Erythroblast (primary cell): ENCODE measurements at regions not wholly inside any gene's neighbourhood (a gene's known extent, or its start where the extent isn't known, plus 50 kb on each side); places are given as distances from the start of the nearest gene placed in this dataset.

Experiments
- GATA1 ChIP-seq: IDR thresholded peaks from 2 replicates; pipeline ENCODE4 v1.6.1; 2011; ENCODE audit warnings: low read depth, mild to moderate bottlenecking, control low read depth, low read length, moderate library complexity
- POLR2A ChIP-seq: IDR thresholded peaks from 2 replicates; pipeline ENCODE4 v1.6.1; 2011; ENCODE audit warnings: mild to moderate bottlenecking, low read length

DNA sequence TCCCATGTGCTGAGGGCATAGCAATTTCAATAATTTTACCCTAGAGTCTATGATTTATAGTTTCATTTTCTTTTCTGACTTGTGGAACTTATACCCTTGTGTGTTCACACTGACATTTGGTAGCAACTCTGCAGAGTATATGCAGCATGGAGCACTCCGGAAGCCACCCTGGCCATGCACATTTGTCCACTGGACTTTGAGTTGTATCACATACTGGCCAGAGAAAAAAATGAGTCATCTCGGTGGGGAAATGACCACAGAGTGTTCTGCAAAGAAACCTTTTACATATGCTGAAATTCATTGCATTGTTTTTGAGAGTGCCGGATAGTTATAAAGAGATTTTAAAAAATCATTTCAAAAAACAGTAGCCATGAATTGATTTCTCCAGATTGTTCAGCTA, 164.8 kb upstream of the COBL start:
- TF ChIP-seq POLR2A (no peak), GATA1 (no peak)
